ENCODE measurements at regions not wholly inside any gene's neighbourhood (a gene's known extent, or its start where the extent isn't known, plus 50 kb on each side); places are given as distances from the start of the nearest gene placed in this dataset.
"Not testable (repeated sequence)": the region's sequence is repeated elsewhere in the genome, so short reads cannot be mapped to it uniquely, and the experiment has no call there.

- no peaks in the 10 kb centered on the region for H3K4me1 ChIP-seq (ENCODE audit: low read depth, poor library complexity, severe bottlenecking)
- no peaks in the 10 kb centered on the region for H4K20me1 ChIP-seq (ENCODE audit: insufficient read depth)
These were observed 98.2 kb upstream of the RIOK2 start for GRCh38 chr5:97281257-97281656.

GRCh38 chr5:97297063-97297703 is 114.1 kb upstream of the RIOK2 start:
- Histone ChIP-seq H4K20me1 (ENCODE audit: insufficient read depth) (no peaks in the 10 kb centered on the region), H3K9ac (no peak overlapping the region), H3K36me3 (ENCODE audit: insufficient read depth) (no peaks in the 10 kb centered on the region), H3K4me1 (ENCODE audit: low read depth, poor library complexity, severe bottlenecking) (no peaks in the 10 kb centered on the region), H3K79me2 (ENCODE audit: insufficient read depth, low read depth) (no peaks in the 10 kb centered on the region), H3K4me3 (IDR thresholded peaks at IDR 0.05; ENCODE audit: insufficient read depth, low read depth, low read length) (no peak overlapping the region), H3K27me3 (ENCODE audit: insufficient read depth, low read depth) (no peaks in the 10 kb centered on the region), H2AFZ (ENCODE audit: low read depth) (no peak overlapping the region), H3K27ac (no peak overlapping the region), H3K4me2 (no peak overlapping the region)
- TF ChIP-seq CTCF (conservative IDR thresholded peaks at IDR 0.05; ENCODE audit: low read depth, low read length), result peak; percentile 57

More at GRCh38 chr5:97281257-97281656, 98.2 kb upstream of the RIOK2 start:
- no peak for TF ChIP-seq CTCF (conservative IDR thresholded peaks at IDR 0.05; ENCODE audit: low read depth, low read length)
- Histone ChIP-seq H2AFZ (ENCODE audit: low read depth) (no peak overlapping the region), H3K9ac (no peak overlapping the region), H3K36me3 (ENCODE audit: insufficient read depth) (no peaks in the 10 kb centered on the region), H3K27ac (no peak overlapping the region), H3K79me2 (ENCODE audit: insufficient read depth, low read depth) (no peaks in the 10 kb centered on the region), H3K27me3 (ENCODE audit: insufficient read depth, low read depth) (no peaks in the 10 kb centered on the region), H3K4me2 (no peak overlapping the region), H3K4me3 (IDR thresholded peaks at IDR 0.05; ENCODE audit: insufficient read depth, low read depth, low read length) (no peak overlapping the region)

GRCh38 chr5:97297704-97298091 is 114.7 kb upstream of the RIOK2 start:
- no peaks in the 10 kb centered on the region for H3K36me3 ChIP-seq (ENCODE audit: insufficient read depth)

GRCh38 chr5:97301181-97301580 is 118.1 kb upstream of the RIOK2 start:
- not testable (repeated sequence) for H3K4me2 ChIP-seq; H3K27me3 ChIP-seq (ENCODE audit: insufficient read depth, low read depth); H2AFZ ChIP-seq (ENCODE audit: low read depth); H3K36me3 ChIP-seq (ENCODE audit: insufficient read depth); H3K27ac ChIP-seq; H3K4me3 ChIP-seq (IDR thresholded peaks at IDR 0.05; ENCODE audit: insufficient read depth, low read depth, low read length); H3K9ac ChIP-seq; H3K79me2 ChIP-seq (ENCODE audit: insufficient read depth, low read depth); H4K20me1 ChIP-seq (ENCODE audit: insufficient read depth); H3K4me1 ChIP-seq (ENCODE audit: low read depth, poor library complexity, severe bottlenecking)

More at GRCh38 chr5:97297704-97298091, 114.7 kb upstream of the RIOK2 start:
- H3K4me3 ChIP-seq (IDR thresholded peaks at IDR 0.05; ENCODE audit: insufficient read depth, low read depth, low read length), result no peak overlapping the region
- no peak overlapping the region for H3K4me2 ChIP-seq
- no peak for TF ChIP-seq CTCF (conservative IDR thresholded peaks at IDR 0.05; ENCODE audit: low read depth, low read length)
- H3K79me2 ChIP-seq (ENCODE audit: insufficient read depth, low read depth), result no peaks in the 10 kb centered on the region
- H4K20me1 ChIP-seq (ENCODE audit: insufficient read depth), result no peaks in the 10 kb centered on the region
- H3K27me3 ChIP-seq (ENCODE audit: insufficient read depth, low read depth), result no peaks in the 10 kb centered on the region
- H3K9ac ChIP-seq, result no peak overlapping the region
- H2AFZ ChIP-seq (ENCODE audit: low read depth), result no peak overlapping the region
- no peaks in the 10 kb centered on the region for H3K4me1 ChIP-seq (ENCODE audit: low read depth, poor library complexity, severe bottlenecking)
- H3K27ac ChIP-seq, result no peak overlapping the region

GRCh38 chr5:97338729-97339128 is 155.7 kb upstream of the RIOK2 start:
- H3K4me1 ChIP-seq (ENCODE audit: low read depth, poor library complexity, severe bottlenecking), result no peaks in the 10 kb centered on the region
- no peak overlapping the region for H3K4me3 ChIP-seq (IDR thresholded peaks at IDR 0.05; ENCODE audit: insufficient read depth, low read depth, low read length)
- no peaks in the 10 kb centered on the region for H3K27me3 ChIP-seq (ENCODE audit: insufficient read depth, low read depth)
- no peak overlapping the region for H3K27ac ChIP-seq
- H3K79me2 ChIP-seq (ENCODE audit: insufficient read depth, low read depth), result no peaks in the 10 kb centered on the region
- no peak overlapping the region for H3K9ac ChIP-seq
- H4K20me1 ChIP-seq (ENCODE audit: insufficient read depth), result no peaks in the 10 kb centered on the region
- no peak overlapping the region for H2AFZ ChIP-seq (ENCODE audit: low read depth)
- no peak for TF ChIP-seq CTCF (conservative IDR thresholded peaks at IDR 0.05; ENCODE audit: low read depth, low read length)
- no peaks in the 10 kb centered on the region for H3K36me3 ChIP-seq (ENCODE audit: insufficient read depth)
- H3K4me2 ChIP-seq, result no peak overlapping the region

Measured in KMS-11 (cell line).